Keratinocyte (primary cell): ENCODE measurements at regions not wholly inside any gene's neighbourhood (a gene's known extent, or its start where the extent isn't known, plus 50 kb on each side); places are given as distances from the start of the nearest gene placed in this dataset.

Source experiments
- DNase-seq: peaks from one replicate; pipeline ENCODE4 v3.0.0-alpha.2; 2011; ENCODE audit warnings: low read depth, missing footprints, low spot score
- FAIRE-seq: peaks from 2 replicates; lab custom pipeline; 2011; peaks lifted over from hg19 to GRCh38; lab: Jason Lieb, UNC
- H2AFZ ChIP-seq: 2 replicates; pipeline ENCODE4 v1.6.0; 2012; ENCODE audit warnings: low read length, control low read depth, inconsistent platforms; ENCODE audit not compliant: control insufficient read depth
- H3K27ac ChIP-seq: 2 replicates; pipeline ENCODE4 v1.5.1; 2011; ENCODE audit warnings: low read length; ENCODE audit not compliant: control insufficient read depth, insufficient read depth
- H3K27me3 ChIP-seq: 3 replicates; pipeline ENCODE4 v1.6.0; 2011; ENCODE audit warnings: low read length; ENCODE audit not compliant: control insufficient read depth, insufficient read depth; ENCODE audit errors: extremely low read depth
- H3K36me3 ChIP-seq, 2 experiments: 2 replicates in 1 of 2; 3 replicates in 1 of 2; pipeline ENCODE4 v1.5.1; 2011; ENCODE audit warnings: low read length in 2 of 2, mild to moderate bottlenecking in 1 of 2; ENCODE audit not compliant: control insufficient read depth in 2 of 2, insufficient read depth in 2 of 2; ENCODE audit errors: extremely low read depth in 1 of 2
- H3K4me1 ChIP-seq: 3 replicates; pipeline ENCODE4 v1.5.1; 2011; ENCODE audit warnings: low read length; ENCODE audit not compliant: control insufficient read depth, insufficient read depth; ENCODE audit errors: extremely low read depth
- H3K4me2 ChIP-seq: 3 replicates; pipeline ENCODE4 v1.6.0; 2011; ENCODE audit warnings: low read depth, low read length; ENCODE audit not compliant: control insufficient read depth, insufficient read depth; ENCODE audit errors: extremely low read depth
- H3K4me3 ChIP-seq, 3 experiments: fragments of 200-600 bp in 1 of 3; sonication (generic) in 1 of 3; 2 replicates in 2 of 3; 3 replicates in 1 of 3; pipeline ENCODE4 v1.5.1; 2011 to 2016; ENCODE audit warnings: low read length in 3 of 3, mild to moderate bottlenecking in 3 of 3, control low read depth in 2 of 3, inconsistent platforms in 1 of 3, low read depth in 1 of 3, mixed read lengths in 1 of 3, mixed run types in 1 of 3, moderate library complexity in 1 of 3; ENCODE audit not compliant: control insufficient read depth in 2 of 3, insufficient read depth in 2 of 3; ENCODE audit errors: extremely low read depth in 1 of 3
- H3K79me2 ChIP-seq: 2 replicates; pipeline ENCODE4 v1.6.0; 2012; ENCODE audit warnings: low read length; ENCODE audit not compliant: control insufficient read depth, insufficient read depth
- H3K9ac ChIP-seq: 3 replicates; pipeline ENCODE4 v1.6.0; 2011; ENCODE audit warnings: low read length; ENCODE audit not compliant: control insufficient read depth, insufficient read depth; ENCODE audit errors: extremely low read depth
- H3K9me1 ChIP-seq: 3 replicates; pipeline ENCODE4 v1.6.0; 2011; ENCODE audit warnings: low read length; ENCODE audit not compliant: control insufficient read depth, insufficient read depth; ENCODE audit errors: extremely low read depth
- H3K9me3 ChIP-seq: 2 replicates; pipeline ENCODE4 v1.5.1; 2012; ENCODE audit warnings: low read depth, low read length; ENCODE audit not compliant: control insufficient read depth
- H4K20me1 ChIP-seq: 3 replicates; pipeline ENCODE4 v1.6.0; 2011; ENCODE audit warnings: low read length; ENCODE audit not compliant: control insufficient read depth, insufficient read depth; ENCODE audit errors: extremely low read depth
- EZH2 ChIP-seq: IDR thresholded peaks from one replicate; pipeline ENCODE4 v1.6.1; 2012; ENCODE audit warnings: inconsistent platforms, mild to moderate bottlenecking, low read length, moderate library complexity
- dilution Hi-C: fragments of 300-500 bp; cut with MboI; formaldehyde crosslinking; loops from one replicate; pipeline ENCODE4 v1.7.0; 2020; ENCODE audit warnings: low sequenced_read_pairs; ENCODE audit not compliant: extremely low pct_ligation_motif_present
- TF ChIP-seq, protein P1 (sequence below), 3 experiments: IDR thresholded peaks in 1 of 3; conservative IDR thresholded peaks in 1 of 3; optimal IDR thresholded peaks in 1 of 3; 2 replicates in 2 of 3; 3 replicates in 1 of 3; pipeline versions ENCODE3 to v1.5.1; 2011; ENCODE audit warnings: low read length in 3 of 3, mild to moderate bottlenecking in 3 of 3, moderate library complexity in 2 of 3, control low read depth in 1 of 3, inconsistent platforms in 1 of 3; ENCODE audit not compliant: insufficient read depth in 2 of 3; ENCODE audit errors: extremely low read depth in 1 of 3

DNA sequence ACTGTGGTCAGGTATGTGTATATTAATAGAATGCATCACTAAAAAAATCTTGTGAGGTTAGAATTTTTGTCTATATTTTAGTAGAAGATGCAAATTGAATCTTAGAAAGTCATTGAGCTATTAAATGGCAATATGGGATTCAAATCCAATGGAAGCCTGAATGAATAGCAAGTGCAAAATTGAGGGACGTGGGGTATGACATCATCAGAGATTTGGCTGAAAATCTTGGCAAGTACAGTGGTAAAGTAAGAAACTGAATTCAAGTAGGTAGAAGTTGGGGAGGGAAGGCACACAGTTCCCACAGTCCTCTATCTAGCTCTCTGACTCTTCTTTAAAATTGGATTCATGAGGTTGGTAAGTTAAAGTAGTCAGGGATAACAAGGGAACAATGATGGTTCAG, 97.4 kb upstream of the SSTR1 start:
- Histone ChIP-seq H3K27me3 (no peaks in the 10 kb centered on the region), H2AFZ (no peak overlapping the region), H4K20me1 (no peaks in the 10 kb centered on the region), H3K4me3 (no peak overlapping the region), H3K4me1 (no peaks in the 10 kb centered on the region), H3K27ac (no peak overlapping the region), H3K9ac (no peak overlapping the region), H3K9me3 (no peaks in the 10 kb centered on the region), H3K79me2 (no peaks in the 10 kb centered on the region), H3K9me1 (no peaks in the 10 kb centered on the region), H3K4me2 (no peak overlapping the region), H3K36me3 (no peaks in the 10 kb centered on the region)
- TF ChIP-seq, protein P1, sequence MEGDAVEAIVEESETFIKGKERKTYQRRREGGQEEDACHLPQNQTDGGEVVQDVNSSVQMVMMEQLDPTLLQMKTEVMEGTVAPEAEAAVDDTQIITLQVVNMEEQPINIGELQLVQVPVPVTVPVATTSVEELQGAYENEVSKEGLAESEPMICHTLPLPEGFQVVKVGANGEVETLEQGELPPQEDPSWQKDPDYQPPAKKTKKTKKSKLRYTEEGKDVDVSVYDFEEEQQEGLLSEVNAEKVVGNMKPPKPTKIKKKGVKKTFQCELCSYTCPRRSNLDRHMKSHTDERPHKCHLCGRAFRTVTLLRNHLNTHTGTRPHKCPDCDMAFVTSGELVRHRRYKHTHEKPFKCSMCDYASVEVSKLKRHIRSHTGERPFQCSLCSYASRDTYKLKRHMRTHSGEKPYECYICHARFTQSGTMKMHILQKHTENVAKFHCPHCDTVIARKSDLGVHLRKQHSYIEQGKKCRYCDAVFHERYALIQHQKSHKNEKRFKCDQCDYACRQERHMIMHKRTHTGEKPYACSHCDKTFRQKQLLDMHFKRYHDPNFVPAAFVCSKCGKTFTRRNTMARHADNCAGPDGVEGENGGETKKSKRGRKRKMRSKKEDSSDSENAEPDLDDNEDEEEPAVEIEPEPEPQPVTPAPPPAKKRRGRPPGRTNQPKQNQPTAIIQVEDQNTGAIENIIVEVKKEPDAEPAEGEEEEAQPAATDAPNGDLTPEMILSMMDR (optimal IDR thresholded peaks at IDR 0.05 in 1 of 3, IDR thresholded peaks at IDR 0.05 in 1 of 3, conservative IDR thresholded peaks at IDR 0.05 in 1 of 3; ENCODE audit: extremely low read depth in 1 of 3, insufficient read depth in 2 of 3, low read length in 3 of 3) = no peak
- TF ChIP-seq EZH2 = no peak
- dilution Hi-C loops = no loop called here
- DNase-seq = no peak
- FAIRE-seq = no peak

- no peak for TF ChIP-seq EZH2
- TF ChIP-seq, protein P1 (optimal IDR thresholded peaks at IDR 0.05 in 1 of 3, IDR thresholded peaks at IDR 0.05 in 1 of 3, conservative IDR thresholded peaks at IDR 0.05 in 1 of 3; ENCODE audit: extremely low read depth in 1 of 3, insufficient read depth in 2 of 3, low read length in 3 of 3) = no peak
- Histone ChIP-seq H3K4me3 (no peak overlapping the region), H3K79me2 (no peaks in the 10 kb centered on the region), H3K9me3 (no peaks in the 10 kb centered on the region), H3K27me3 (no peaks in the 10 kb centered on the region), H4K20me1 (no peaks in the 10 kb centered on the region), H3K9me1 (no peaks in the 10 kb centered on the region), H3K9ac (no peak overlapping the region), H3K36me3 (no peaks in the 10 kb centered on the region), H2AFZ (no peak overlapping the region), H3K27ac (no peak overlapping the region), H3K4me2 (no peak overlapping the region), H3K4me1 (no peaks in the 10 kb centered on the region)
- DNase-seq (no peak), FAIRE-seq (no peak)
- dilution Hi-C loops = no loop called here
Observed at GRCh38 chr14:38111046-38111445, 96.7 kb upstream of the SSTR1 start.
